NCI-H226 (cell line): ENCODE measurements at regions not wholly inside any gene's neighbourhood (a gene's known extent, or its start where the extent isn't known, plus 50 kb on each side); places are given as distances from the start of the nearest gene placed in this dataset.
"Not testable (repeated sequence)": the region's sequence is repeated elsewhere in the genome, so short reads cannot be mapped to it uniquely, and the experiment has no call there.

Experiments
- DNase-seq: peaks from one replicate; pipeline ENCODE4 v3.0.0-alpha.2; 2015

- no peak for DNase-seq
Measured at GRCh38 chr11:71331631-71332030, 79.3 kb upstream of the SHANK2 start.

DNA sequence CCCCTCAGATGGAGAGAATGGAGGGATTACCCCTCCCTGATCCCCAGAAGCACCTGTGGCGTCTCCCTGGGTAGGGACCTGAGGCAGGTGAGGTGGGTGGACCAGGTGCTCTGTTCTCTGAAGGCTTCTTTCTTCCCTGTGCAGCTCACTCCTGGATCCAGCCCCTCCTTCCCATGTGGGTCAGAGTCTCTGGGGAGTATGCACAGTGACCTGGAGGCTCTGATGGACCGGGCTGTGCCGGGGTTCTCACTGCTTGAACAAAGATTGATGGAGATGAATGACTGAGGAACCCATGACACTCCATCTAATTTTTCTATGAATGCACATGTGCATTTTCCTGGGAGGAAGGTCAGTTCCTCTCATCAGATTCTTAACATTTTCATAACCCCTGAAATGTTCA lies 78.6 kb upstream of the SHANK2 start:
- DNase-seq, result no peak

- DNase-seq, result no peak
Measured at GRCh38 chr11:71330349-71330748, 78.0 kb upstream of the SHANK2 start.

GRCh38 chr11:71329786-71330185 lies 77.4 kb upstream of the SHANK2 start:
- no peak for DNase-seq

- no peak for DNase-seq
Measured at GRCh38 chr11:71329165-71329510, 76.8 kb upstream of the SHANK2 start.

GRCh38 chr11:71327156-71328085 lies 75.0 kb upstream of the SHANK2 start:
- no peak for DNase-seq

DNA sequence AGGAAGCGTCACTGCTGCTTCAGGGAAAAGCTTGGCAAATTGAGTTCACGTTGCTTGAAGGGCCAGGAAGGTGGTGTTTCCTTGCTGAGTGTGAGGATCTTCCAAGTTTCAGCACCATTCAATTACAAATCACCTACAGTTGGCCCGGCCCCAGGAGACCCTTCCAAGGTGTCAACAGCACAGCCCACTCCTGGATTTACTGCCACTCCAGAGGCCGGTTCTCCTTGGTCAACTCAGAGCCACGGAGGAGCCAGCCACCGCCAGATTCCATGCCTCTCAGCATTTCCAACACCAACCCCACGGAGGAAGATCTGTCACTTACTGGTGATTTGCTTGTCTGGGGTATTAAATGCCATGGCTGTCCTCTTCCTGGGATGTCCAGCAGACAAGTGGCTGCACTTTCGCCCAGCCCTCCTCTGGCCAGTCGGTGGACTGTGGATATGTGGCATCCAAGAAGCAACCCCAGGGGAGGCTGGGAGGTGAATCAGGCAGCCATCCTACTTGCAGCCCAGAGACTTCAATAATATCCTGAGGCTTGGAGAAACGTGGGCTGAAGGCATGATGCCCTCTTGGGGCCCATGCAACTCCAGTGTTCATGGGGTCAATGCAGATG lies 74.1 kb upstream of the SHANK2 start:
- no peak for DNase-seq

DNA sequence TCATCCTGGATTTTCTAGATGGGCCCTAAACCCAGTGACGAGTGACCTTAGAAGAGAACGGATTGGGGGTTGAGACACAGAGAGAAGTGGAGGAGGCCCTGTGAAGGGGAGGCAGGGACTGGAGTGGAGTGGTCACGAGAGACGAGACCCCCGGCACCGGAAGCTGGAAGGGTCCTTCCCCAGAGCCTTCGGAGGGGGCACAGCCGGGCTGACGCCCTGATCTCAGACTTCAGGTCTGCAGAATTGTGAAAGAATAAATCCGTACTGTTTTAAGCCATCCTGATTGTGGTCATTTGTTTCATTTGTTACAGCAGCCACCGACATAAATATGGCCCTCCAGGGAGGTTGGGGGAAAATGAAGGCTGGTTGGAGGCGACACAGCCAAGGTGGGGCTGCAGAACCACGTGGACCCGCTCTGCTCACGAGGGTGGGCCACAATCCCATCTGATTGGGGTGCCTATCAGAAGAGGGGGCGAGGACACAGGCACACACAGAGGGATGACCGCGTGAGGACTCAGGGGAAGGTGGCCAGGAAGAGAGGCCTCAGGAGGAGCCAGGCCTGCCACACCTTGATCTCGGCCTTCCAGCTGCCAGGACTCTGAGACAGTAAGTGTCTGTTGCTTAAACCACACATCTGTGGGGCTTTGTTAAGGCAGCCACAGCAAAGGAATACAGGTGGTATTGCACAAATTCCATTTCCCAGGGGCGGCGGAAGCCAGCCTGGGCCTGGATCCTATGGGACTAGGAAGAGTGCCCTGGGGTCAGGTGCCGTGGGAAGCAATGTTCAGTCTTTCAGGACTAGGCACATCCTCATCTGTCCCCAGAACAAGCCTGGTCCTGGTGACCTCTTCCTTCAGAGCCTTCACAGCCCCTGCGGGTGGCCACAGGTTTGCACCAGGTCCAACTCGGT lies 73.3 kb upstream of the SHANK2 start:
- no peak for DNase-seq

- no peak for DNase-seq
Measured at GRCh38 chr11:71324788-71325417, 72.5 kb upstream of the SHANK2 start.

DNA sequence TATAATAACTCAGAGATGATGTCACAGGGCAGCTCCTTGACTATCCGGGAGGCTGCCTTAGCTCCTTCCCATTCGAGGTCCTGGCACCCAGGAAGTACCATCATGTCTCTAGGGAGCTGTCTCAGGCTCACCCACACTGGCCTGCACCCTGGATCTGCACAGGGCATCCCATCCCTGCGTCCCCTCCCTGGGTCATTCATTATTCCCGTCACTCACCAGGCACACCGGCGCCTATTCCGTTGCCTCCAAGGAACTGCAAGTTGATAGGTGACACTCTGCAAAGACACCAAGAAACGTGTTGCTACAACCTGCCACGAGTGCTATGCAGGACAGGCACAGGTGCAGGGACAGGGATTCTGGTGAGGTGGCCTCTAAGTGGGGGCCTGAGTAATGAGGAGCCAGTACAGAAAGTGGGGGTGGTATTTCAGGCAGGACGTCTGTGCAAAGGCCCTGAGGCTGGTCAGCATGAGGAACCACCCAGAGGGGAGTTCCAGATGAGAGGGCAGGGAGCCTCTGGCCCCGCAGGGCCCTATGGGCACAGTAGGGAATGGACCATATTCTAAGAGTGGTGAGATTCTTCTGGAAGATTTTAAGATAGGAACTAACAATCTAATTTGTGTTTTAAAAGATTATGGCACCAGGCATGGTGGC lies 71.6 kb upstream of the SHANK2 start:
- no peak for DNase-seq

- no peak for DNase-seq
Measured at GRCh38 chr11:71322861-71323582, 70.6 kb upstream of the SHANK2 start.

DNA sequence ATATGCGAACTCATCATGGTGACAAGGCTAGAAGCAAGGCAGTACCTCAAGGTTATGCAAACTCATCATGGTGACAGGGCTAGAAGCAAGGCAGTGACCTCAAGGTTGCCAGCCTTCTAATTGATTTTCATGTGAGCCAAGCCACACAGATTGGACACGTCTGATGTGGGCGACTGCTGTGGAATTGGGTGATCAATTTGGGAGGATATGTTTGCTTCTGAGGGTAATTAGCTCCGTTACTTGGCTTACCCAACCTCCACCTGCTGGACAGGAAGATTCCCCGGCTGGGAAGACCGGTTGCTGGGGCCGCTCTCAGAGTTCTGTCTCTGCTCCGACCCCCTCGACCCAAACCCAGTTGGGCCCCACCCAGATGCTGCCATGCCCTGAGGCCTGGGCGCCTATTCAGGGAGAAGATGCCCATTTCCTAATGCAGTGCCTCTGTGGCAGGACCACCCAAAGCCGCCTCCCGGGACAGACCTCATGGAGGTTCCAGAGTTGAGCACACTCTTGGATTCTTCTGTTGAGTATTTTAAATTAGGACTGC lies 69.9 kb upstream of the SHANK2 start:
- DNase-seq, result no peak

- no peak for DNase-seq
Measured at GRCh38 chr11:71321433-71322191, 69.2 kb upstream of the SHANK2 start.

DNA sequence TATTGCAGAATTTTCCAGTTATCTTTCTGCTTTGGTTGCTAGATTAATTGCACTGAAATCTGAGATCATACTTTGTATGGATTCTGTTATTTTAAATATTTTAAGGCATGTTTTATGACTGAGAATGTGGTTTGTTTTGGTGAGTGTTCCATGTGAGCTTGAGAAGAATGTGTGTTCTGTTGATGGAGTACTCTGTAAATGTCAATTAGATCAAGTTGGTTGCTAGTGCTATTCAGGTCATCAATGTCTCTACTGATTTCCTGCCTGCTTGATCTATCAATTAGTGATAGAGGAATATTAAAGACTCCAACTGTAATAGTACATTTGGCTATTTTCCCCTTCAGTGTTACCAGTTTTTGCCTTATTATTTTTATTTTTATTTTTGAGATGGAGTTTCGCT lies 64.3 kb upstream of the SHANK2 start:
- no peak for DNase-seq

DNA sequence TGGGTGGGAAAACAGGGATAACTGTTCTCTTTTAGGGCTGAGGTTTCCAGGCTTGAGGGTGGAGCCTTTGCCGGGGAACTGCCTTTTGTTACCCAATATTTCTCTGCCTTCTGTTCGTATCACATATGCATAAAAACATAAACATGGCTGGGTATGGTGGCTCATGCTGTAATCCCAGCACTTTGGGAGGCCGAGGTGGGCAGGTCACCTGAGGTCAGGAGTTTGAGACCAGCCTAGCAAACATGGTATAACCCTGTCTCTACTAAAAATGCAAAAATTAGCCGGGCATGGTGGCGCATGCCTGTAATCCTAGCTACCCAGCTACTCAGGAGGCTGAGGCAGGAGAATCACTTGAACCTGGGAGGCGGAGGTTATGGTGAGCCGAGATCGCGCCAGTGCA lies 60.2 kb upstream of the SHANK2 start:
- DNase-seq, result not testable (repeated sequence)

DNA sequence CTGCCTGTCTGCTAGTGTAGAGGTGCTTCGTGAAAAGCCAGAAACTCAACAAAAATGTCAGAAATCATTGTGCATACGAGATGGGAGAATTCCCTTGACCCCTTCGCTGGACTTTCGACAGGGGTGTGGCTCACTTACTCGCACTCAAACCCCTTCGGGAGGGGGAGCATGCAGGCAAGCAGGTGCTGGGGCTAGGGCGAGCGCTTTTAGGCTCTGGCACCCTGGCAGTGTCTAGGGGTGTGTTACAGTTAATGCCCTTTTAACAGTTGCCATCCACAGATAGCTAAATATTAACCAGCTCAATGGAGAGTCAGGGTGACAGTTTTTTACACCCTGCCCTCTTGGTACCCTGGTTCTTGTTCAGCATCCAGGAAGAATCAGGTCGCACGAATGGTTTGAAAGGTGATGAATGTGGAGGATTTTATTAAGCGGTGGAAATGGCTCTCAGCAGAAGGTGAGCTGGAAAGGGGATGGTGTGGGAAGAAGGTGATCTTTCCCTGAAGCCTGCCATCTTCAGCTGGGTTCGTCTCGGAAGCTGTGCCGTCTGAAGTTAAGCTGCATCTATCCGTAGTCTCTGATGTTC lies 59.6 kb upstream of the SHANK2 start:
- DNase-seq, result no peak

DNA sequence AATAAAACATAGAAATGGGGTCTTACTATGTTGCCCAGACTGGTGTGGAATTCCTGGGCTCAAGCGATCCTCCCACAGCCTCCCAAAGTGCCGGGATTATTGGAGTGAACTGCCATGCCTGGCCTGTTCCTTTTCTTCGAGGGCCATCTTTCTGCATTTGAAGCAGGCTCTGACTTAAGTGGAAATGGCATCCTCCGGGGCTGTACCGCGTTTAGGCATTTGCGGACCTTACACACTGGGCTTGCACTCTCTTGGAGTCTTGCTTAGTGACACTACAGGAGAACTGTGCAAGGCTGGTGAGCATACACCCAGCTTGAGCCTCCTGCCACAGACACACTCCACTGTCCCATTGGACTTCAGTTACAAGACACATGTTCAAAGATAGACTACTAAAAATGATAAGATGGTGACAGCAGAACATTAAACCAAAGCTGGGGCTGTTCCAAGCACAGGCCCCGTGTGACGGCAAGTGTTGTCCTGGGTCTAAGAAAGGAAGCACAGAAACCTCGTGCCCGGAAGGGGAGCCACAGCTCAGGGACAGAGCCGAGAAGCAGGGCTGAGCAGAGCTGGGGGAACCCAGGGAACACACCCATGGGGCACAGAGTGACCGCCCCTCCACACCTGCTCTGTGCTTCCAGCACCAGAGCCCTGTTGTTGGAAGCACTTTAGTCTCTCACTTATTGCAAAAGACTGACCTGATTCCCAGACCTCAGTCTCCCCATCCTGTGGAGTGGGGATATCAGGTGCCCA lies 59.0 kb upstream of the SHANK2 start:
- DNase-seq, result no peak

GRCh38 chr11:71310184-71310583 lies 57.8 kb upstream of the SHANK2 start:
- no peak for DNase-seq

DNA sequence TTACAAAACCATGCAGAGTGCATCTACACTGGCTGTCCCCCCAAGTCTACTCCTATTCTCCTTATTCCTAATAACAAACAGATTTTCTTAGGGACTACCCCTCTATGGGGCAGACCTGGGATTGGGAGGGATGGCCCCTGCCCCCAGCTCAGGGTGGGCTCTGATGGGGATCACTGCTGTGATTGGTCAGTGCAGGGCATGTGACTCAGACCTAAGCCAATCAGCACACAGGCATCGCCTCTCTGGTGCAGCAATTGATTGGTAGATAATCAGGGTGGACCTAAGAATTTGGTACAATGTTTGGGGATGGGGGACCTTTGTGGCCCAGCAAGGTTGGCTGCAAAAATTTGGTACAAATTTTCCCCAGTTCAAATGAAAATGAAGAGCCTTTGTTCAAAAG lies 57.2 kb upstream of the SHANK2 start:
- DNase-seq, result no peak

DNA sequence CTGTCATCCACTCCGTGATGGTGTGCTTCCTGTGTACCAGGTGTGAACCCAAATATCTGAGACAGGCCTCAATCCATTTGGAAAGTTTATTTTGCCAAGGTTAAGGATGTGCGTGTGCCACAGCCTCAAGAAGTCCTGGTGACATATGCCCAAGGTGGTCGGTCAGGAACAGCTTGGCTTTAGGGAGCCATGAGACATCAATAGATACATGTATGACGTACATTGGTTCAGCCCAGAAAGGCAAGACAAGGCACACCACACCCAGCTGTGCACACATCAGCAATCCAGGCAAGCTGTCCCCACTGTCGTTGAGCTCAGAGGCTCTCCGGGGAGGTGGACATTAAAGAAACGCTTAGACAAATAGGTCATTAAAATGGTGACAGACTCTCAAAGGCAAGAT lies 56.8 kb upstream of the SHANK2 start:
- DNase-seq, result no peak
